ENCODE measurements at regions not wholly inside any gene's neighbourhood (a gene's known extent, or its start where the extent isn't known, plus 50 kb on each side); places are given as distances from the start of the nearest gene placed in this dataset.

- intact Hi-C loops (cut with DNase I, micrococcal nuclease), result loop anchor here in 1 of 2 donors (5.0 kb wide), 1 partner anchor 434 kb away; the partner anchor contains the start of gene COL28A1
- peak; percentile 88 for ATAC-seq
- DNase-seq, result peak in 1 of 2 donors; percentile 10
Measured at GRCh38 chr7:7103343-7104313, 78.7 kb upstream of the C1GALT1 start.

GRCh38 chr7:7104314-7104698 is 78.0 kb upstream of the C1GALT1 start:
- no peak for DNase-seq
- no peak for ATAC-seq
- intact Hi-C loops (cut with DNase I, micrococcal nuclease), result loop anchor here in 1 of 2 donors (5.0 kb wide), 1 partner anchor 433 kb away; the partner anchor contains the start of gene COL28A1

- DNase-seq, result no peak
- ATAC-seq, result no peak
- intact Hi-C loops (cut with DNase I, micrococcal nuclease), result loop anchor here in 1 of 2 donors (5.0 kb wide), 1 partner anchor 432 kb away; the partner anchor contains the start of gene COL28A1
Measured at GRCh38 chr7:7104971-7105370, 77.4 kb upstream of the C1GALT1 start.

DNA sequence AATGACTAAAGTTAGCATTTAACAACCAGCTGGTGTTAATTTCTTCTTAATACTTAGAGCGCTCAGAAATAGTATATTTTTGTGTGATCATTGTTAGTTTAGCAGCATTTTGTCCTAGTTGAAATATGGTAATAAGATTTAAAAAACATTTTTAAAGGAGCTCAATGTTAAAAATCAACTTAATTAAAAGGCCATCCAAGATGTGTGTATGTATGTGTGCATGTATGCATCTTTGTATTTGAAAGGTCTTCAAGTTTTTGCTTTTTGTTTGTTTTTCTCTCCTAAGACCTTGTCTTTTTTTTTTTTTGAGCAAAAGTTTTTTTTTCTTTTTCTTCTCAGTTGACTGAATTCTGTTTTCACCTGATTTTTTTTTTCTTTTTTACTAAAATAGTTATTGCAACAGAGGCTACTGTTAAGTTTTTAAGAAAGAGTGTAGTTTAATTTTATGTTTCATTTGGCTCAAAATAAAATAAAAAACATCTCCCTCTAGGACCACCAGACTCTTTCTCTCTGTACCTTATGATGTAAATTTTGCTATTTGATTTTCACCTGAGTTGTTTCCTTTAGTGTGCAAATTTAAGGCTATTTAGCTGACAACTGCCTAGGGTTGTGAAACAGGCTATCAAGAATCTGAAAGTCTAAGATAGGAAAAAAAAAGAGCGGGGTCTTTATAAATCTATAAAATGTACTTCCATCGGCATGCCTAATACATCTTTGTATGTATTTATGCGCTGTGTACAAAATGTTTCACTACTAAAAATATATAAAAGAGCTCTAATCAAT is 76.4 kb upstream of the C1GALT1 start:
- ATAC-seq, result no peak
- DNase-seq, result no peak
- intact Hi-C loops (cut with DNase I, micrococcal nuclease), result no loop called here

GRCh38 chr7:7108931-7109330 is 73.4 kb upstream of the C1GALT1 start:
- no peak for ATAC-seq
- intact Hi-C loops (cut with DNase I, micrococcal nuclease), result no loop called here
- DNase-seq, result no peak

DNA sequence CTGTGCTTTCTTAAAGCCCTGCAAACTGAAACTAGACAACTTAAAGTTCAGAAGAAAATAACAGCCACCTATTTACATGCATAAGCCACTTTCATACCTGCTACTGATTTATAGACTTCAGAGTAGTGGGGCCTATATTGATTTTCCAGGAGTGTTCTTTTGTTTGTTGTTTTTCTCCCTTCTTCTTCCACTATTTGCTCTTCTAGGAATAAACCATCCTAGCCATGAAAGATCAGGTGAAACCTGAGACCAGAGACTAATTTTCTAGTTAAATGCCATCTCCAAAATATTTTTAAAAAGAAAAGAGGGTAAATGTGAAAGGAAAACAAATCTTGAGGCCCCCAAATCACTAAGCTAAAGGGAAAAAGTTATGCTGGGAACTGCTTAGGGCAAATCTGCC is 72.4 kb upstream of the C1GALT1 start:
- ATAC-seq (no peak), DNase-seq (no peak)
- intact Hi-C loops (cut with DNase I, micrococcal nuclease), result no loop called here

- no peak for DNase-seq
- intact Hi-C loops (cut with DNase I, micrococcal nuclease), result no loop called here
- no peak for ATAC-seq
Measured at GRCh38 chr7:7110706-7111105, 71.6 kb upstream of the C1GALT1 start.

DNA sequence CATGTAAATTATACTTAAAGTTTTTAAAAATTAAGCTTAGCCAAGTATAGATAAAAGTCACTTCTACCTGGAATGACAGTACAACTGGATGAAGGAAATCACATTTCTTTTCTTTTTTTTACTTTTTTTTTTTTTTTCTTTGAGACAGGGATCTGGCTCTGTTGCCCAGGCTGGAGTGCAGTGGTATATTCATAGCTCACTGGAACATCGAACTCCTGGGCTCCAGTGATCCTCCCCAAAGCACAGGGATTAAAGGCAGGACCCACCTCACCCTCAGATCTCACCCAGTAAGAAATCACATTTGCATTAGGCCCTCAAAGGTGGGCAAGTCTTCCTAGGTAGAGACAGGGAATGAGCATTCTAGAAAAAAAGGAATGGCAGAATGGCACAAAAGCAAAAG is 69.5 kb upstream of the C1GALT1 start:
- DNase-seq (no peak), ATAC-seq (no peak)
- intact Hi-C loops (cut with DNase I, micrococcal nuclease), result no loop called here

GRCh38 chr7:7114575-7115291 is 67.6 kb upstream of the C1GALT1 start:
- ATAC-seq (peak; percentile 93), DNase-seq (no peak)
- intact Hi-C loops (cut with DNase I, micrococcal nuclease), result no loop called here

DNA sequence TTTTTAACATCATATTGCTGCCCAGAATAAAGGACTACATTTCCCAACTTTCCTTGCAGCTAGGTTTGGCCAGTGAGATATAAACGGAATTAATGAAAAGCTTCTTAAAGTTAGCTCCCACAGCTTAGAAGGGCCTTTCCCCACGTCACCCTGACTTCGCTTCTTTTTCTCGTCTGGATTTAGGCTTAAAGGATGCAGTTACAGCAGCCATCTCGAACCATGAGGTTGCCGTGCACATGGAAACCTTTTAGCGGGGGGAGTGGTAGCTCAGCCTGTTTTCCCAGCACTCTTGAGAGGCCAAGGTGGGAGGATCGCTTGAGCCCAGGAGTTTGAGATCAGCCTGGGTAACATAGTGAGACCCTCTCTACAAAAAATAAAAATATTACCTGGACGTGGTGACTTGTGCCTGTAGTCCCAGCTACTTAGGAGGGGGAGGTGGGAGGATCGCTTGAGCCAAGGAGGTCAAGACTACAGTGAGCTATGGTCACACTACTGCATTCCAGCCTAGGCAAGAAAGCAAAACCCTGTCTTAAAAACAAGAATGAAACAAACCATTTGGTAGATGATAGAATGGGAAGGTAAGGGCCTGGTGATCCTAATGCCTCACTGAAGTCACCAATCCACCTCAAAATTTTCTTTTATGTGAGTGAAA is 64.3 kb upstream of the C1GALT1 start:
- intact Hi-C loops (cut with DNase I, micrococcal nuclease), result no loop called here
- ATAC-seq (no peak), DNase-seq (no peak)

GRCh38 chr7:7118822-7119221 is 63.5 kb upstream of the C1GALT1 start:
- intact Hi-C loops (cut with DNase I, micrococcal nuclease), result no loop called here
- DNase-seq (no peak), ATAC-seq (no peak)

DNA sequence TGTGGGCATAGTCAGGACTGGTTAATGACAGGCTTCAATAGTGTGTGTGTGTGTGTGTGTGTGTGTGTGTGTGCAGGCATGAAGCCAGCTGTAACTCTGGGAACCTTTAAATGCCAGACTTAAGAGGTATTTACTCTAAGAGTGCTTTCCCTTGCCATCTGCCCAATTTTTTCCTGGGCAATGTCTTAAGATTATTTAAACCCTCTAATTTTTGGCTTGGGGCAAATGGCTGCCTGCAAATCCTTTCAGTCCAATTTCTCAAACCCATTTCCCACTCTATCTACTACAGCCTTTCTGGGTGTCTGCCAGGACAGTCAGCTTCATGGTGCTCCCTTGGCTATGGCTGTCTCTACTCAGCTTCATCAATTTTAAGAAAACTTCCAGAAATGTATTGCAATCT is 62.6 kb upstream of the C1GALT1 start:
- ATAC-seq (peak; percentile 40), DNase-seq (no peak)
- intact Hi-C loops (cut with DNase I, micrococcal nuclease), result no loop called here

- ATAC-seq (no peak), DNase-seq (no peak)
- intact Hi-C loops (cut with DNase I, micrococcal nuclease), result no loop called here
Measured at GRCh38 chr7:7122033-7122478, 60.3 kb upstream of the C1GALT1 start.

DNA sequence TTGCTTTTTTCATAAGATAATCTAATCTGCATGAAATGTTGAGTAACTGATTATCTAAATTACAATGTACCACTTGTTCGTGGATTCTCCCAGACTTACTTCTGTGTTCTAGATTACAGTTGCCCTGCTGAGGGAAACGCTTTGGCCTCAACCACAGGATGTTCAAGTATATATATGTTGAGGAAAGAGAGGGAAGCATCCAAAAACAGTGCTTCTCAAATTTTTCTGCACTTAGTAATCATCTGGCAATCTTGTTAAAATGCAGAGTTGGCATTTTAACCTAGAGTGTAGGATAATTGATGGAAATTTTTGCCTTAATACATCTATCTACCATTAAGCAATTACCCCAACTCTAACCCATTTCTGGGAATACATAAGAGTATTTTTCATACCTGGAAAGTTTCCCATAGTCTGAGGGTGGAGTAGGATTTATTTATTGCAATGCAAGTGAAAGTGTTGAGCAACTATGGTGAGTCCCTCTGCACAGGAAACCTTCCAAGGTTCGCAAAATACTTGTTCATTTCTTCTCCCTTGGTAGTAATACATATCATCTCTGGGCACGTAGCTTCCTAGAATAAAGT is 59.6 kb upstream of the C1GALT1 start:
- DNase-seq (no peak), ATAC-seq (peak; percentile 57)
- intact Hi-C loops (cut with DNase I, micrococcal nuclease), result no loop called here

DNA sequence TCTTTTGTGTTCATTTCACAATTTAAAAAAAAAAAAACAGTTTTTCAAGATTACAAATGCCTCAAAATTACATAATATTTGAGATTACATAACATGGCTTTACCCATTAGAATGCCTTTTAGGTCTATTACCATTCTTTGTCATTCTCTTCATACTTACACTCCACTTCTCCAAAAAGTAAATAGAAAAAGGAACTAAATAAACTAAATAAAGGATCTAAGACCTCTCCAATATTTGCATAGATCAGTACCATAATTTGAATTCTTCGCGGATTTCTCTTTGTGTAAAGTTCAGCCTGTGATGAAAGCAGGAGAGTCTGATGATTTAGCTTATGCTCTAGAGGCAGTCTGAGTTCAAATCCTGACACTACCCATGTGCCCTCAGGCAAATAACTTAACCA is 56.4 kb upstream of the C1GALT1 start:
- no peak for DNase-seq
- ATAC-seq, result no peak
- intact Hi-C loops (cut with DNase I, micrococcal nuclease), result no loop called here

DNA sequence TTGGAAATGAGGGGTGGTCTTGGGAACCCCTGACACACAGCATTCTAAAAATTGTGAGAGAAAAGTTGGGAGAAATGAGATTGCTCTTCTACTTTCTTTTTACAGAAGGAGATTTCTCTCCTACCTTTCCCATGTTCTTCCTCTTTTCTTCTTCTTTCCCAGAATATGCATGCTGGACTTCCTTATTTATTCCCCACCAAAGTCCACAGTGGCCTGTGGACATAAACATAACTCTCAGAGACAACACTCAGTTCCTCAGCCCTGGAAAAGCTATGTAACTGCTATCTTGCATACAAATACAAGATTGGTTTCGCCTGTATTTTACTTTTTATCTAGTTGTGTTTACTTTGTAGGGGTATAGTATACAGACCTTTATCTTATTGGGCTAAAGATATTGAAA is 54.6 kb upstream of the C1GALT1 start:
- no peak for DNase-seq
- intact Hi-C loops (cut with DNase I, micrococcal nuclease), result no loop called here
- ATAC-seq, result peak; percentile 79

DNA sequence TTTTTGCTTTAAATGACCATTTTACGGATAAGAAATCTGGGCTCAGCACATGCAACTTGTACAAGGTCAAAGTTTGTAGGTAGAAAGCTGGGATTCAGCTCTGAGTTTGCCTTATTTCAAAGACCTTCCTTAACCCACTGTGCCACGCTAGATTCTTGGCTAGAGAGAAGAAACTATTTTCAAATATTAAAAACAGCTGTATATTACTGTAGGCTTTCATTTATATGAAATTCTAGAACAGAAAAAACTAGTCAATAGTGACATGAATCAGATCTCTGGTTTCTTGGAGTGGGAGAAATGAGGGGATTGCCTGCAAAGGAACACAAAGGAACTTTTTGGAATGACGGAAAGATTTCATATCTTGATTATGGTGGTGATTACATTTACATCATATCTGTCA is 53.0 kb upstream of the C1GALT1 start:
- intact Hi-C loops (cut with DNase I, micrococcal nuclease), result no loop called here
- ATAC-seq (no peak), DNase-seq (no peak)

DNA sequence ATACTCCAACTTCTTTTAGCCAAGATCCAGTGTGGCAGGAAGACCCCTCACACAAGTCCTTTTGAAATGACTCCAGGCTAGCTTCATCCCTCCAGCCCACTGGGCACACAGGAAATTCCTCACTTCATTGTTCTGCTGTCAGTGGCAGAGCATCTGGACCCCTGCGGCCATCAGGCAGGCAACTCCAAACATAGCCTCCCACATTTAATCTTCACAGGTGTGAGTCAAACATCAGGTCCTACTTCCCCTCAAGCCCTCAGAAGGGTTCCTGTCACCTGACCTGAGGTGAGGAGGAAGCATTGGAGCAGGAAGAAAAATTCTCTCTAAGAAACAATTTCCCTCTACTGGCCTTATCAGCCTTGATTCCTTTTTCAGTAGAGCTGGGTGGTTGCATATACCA is 51.1 kb upstream of the C1GALT1 start:
- intact Hi-C loops (cut with DNase I, micrococcal nuclease), result no loop called here
- no peak for ATAC-seq
- DNase-seq, result no peak
